ENCODE measurements at regions not wholly inside any gene's neighbourhood (a gene's known extent, or its start where the extent isn't known, plus 50 kb on each side); places are given as distances from the start of the nearest gene placed in this dataset.

GRCh38 chr5:101611039-101611438, 685.0 kb downstream of the SLCO4C1 start:
- TF ChIP-seq POLR2A (IDR thresholded peaks at IDR 0.05) (no peak), EP300 (IDR thresholded peaks at IDR 0.05) (no peak)
